ENCODE measurements at regions not wholly inside any gene's neighbourhood (a gene's known extent, or its start where the extent isn't known, plus 50 kb on each side); places are given as distances from the start of the nearest gene placed in this dataset.

DNA sequence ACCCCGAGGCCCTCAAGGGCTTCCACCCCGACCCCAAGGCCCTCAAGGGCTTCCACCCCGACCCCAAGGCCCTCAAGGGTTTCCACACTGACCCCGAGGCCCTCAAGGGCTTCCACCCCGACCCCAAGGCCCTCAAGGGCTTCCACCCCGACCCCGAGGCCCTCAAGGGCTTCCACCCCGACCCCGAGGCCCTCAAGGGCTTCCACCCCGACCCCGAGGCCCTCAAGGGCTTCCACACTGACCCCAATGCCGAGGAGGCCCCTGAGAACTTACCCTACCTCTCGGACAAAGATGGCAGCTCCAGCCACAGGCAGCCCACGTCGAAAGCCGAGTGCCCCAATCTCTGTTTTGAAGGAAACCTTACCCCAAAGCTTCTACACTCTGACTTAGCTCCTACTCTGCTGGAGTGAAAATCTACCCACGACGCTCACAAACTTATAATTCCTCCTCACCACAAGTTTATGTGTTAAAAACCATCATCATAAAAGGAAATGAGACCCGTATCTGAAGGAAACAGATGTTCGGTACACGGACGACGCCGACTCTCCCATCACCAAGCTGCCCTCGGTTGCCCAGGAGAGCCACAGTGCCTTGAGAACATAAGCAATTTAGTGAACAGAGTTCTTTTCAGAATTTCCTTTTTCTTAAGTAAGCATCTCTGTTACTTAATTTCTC lies 61.2 kb upstream of the RPH3AL start:
- no peak for DNase-seq (ENCODE audit: low read depth in 1 of 2, low spot score in 1 of 2)

DNA sequence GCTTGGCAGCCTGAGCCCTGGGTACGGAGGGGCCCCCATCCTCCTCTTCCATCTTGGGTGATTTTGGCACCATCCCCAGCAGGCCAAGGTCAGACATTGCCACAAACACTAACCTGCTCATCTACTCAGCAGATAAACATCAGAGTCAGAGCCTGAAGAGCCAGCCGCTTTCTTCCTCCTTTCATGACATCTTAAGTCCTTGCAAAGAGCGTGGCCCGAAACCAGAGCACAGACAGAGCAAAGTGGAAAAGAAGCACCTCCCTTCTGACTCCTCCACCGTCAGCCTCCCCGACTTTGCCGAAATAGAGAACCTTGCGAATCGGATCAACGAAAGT lies 60.4 kb upstream of the RPH3AL start:
- no peak for DNase-seq (ENCODE audit: low read depth in 1 of 2, low spot score in 1 of 2)

DNA sequence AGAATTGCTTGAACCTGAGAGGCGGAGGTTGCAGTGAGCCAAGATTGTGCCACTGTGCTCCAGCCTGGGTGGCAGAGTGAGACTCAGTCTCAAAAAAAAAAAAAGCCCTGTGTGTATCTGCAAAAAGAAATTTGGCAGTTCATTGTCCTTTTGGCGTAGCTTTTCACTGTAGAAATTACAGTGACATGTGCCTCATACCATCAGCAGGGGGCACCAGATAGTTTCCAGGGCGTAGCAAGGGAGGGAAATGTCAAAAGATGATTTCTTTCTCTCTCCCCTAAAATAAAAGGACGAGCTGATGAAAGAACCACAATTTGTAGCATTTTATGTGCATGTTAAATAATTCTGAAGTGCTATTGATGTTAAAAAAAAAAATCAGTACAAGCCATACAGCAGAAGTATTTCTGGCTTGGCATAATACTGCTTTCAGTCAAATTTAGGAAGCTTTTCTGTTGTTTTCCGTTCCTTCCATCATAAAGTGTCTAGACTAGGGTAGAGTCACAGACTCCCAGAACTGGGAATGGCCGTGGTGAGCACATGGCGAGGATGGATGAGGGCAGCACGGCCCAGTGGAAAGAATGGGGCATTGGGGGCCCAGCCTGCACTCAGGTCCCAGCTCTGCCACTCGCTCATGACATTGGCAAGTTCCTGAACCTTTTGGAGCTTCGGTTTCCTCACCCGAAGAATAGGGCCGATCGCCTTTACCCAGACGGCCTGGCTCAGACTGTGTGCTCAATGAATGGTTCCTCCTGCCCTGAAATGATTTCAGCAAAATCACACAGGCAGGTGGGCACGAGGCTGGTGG lies 59.8 kb upstream of the RPH3AL start:
- peak in 1 of 2 donors; percentile 48 for DNase-seq (ENCODE audit: low read depth in 1 of 2, low spot score in 1 of 2)

DNA sequence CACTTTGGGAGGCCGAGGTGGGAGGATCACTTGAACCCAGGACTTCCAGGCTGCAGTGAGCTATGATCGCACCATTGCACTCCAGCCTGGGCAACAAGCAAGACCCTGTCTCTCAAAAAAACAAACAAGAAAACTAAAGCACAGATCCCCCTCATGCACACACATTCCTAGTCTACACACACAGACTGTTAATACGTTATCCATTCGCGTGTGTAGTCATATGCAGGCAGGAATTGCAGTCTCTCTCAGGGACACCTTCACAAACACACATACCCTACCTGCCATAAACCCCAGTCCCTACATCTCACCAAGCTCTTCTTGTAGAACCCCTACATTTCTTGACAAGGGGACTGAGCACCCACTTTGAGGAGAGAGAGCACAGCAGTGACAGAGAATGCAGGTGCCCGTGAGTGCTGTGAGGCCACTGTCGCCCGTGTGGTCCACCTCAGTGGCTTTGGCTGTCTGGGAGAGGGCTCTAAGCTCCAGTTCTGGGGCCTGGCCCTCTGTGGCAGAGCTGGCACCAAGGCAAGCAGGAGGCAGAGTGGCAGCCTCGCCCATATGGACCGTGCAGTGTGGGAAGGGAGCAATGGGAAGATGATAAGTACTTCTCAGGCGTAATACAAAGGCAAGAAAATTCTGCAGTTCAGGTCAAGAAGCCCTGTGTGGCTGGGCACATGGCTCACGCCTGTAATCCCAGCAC lies 59.0 kb upstream of the RPH3AL start:
- DNase-seq (ENCODE audit: low read depth in 1 of 2, low spot score in 1 of 2), result no peak

DNA sequence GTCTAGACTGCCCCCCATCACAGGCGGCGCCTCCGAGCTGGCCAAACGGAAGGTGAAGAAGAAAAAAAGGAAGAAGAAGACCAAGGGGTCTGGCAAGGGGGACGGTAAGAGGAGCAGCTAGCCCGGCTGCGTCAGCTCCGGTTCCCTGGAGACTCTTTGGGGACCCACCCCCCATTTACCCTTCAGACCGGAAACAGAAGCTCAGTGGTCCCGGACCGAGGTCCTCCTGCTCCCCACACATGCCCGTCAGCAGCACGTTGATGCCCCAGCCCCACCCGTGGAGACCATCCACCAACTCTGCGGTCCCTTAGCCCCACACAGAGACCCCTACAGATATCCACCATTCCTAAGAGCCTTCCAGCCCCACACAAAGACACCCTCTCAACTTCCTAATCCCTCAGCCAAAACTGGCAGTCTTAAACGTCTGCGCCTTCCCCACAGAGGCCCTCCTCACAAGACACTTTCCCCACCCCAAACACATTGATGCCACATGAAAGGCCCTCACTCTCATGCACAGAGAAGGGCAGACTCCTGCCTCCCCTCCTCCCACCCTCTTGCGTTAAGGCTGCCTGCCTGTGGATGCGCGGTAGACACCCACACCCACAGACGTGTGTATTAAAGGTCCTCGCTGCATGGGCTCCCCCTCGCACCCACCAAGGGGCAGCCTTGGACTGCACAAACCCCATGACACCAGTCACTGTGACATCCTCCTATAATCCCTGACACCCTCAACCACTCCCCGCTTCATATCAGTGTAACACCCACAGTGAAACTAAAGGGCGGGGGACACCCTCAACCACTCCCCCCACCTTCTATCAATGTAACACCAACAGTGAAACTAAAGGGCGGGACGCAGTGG lies 58.2 kb upstream of the RPH3AL start:
- DNase-seq (ENCODE audit: low read depth in 1 of 2, low spot score in 1 of 2), result peak in 1 of 2 donors; percentile 40

DNA sequence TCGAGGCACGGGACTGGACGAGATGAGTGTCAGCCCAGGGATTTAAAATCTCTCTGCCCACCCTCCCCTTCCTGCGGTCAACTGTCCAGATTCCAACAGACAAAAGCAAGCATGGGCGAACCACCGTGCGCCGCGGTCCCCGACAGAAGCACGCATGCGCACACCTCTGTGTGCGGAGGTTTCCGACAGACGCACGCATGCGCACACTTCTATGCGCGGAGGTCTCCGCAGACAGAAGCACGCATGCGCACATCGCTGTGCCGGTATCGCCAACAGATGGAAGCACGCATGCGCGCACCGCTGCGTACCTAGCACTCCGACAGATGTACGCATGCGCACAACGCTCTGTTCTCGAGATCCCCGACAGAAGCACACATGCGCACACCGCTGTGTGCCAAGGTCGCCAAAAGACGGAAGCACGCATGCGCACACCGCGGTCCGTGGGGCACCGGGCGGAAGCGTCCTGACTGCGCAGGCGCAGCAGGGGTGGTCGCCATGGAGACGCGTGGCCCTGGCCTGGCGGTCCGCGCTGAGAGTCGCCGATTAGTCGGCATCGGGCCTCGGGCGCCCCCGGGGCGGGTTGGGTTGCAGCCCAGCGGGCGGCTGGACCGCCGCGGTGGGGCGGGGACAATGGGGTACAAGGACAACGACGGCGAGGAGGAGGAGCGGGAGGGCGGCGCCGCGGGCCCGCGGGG lies 57.4 kb upstream of the RPH3AL start:
- DNase-seq (ENCODE audit: low read depth in 1 of 2, low spot score in 1 of 2), result peak; percentile 98 to 99

DNA sequence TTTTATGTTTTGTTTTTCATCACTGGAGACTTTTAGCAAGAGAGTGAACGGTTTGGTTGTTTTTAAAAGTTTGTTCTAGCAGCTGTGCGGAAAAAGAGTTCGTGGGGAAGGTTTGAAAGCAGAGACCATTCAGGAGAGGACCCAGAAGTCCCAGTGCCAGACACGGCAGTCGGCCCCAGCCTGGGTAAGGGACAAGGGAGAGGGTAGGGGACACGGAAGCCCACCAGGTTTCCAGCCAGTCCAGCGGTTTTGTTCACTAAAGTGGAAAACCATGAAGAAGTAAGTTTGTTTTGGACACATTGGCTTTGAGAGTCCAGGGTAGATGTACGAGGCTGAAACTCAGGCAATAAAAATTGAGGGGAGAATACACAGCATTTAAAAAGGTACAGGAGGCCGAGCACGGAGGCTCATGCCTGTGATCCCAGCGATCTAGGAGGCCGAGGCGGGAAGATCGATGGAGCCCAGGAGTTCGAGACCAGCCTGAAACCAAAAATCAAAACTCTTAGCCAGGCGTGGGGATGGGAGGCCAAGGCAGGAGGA lies 56.8 kb upstream of the RPH3AL start:
- no peak for DNase-seq (ENCODE audit: low read depth in 1 of 2, low spot score in 1 of 2)

DNA sequence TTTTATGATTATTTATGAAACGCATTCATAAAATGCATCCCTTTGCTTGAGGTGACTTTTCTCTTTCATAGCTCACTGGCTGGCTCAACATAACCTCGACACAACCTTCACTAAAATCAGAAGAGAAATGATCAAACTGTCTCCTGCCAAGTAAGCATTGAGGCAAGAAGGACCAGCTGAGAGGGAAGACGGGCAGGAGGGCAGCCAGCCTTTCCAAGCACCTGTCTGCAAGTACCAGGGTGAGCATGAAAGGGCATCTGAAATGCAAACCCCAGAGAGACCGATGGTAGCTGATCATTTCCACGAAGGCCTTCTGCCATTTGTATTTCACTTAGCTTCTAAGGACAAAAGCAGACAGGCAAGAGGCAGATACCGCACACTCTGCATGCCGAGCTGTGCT lies 52.1 kb upstream of the RPH3AL start:
- no peak for DNase-seq (ENCODE audit: low read depth in 1 of 2, low spot score in 1 of 2)

All from stimulated activated CD4-positive, alpha-beta T cell treated with anti-CD3 and anti-CD28 coated beads, Interleukin-15, amount 100 ng/mL, for 1 hour (primary cell).